ENCODE measurements at regions not wholly inside any gene's neighbourhood (a gene's known extent, or its start where the extent isn't known, plus 50 kb on each side); places are given as distances from the start of the nearest gene placed in this dataset.

GRCh38 chr4:41346306-41347061 lies 89.8 kb downstream of the UCHL1 start:
- intact Hi-C loops (cut with micrococcal nuclease) = no loop called here

GRCh38 chr4:41349021-41349420 lies 92.3 kb downstream of the UCHL1 start:
- ChIA-PET POLR2A (no interaction called here), CTCF (no interaction called here)
- TF ChIP-seq EZH2 (IDR thresholded peaks at IDR 0.05; ENCODE audit: borderline replicate concordance, insufficient read depth, low read depth, low read length, poor library complexity, severe bottlenecking) = no peak
- TF ChIP-seq CTCF (IDR thresholded peaks at IDR 0.05) = no peak
- no peak for ATAC-seq (ENCODE audit: low read depth)
- H3K27ac Mint-ChIP-seq = no peak overlapping the region
- H3K4me2 ChIP-seq (replicated peaks; ENCODE audit: low read depth, low read length, poor library complexity, severe bottlenecking) = no peak overlapping the region
- intact Hi-C loops (cut with micrococcal nuclease) = no loop called here
- no peak overlapping the region for H3K4me3 Mint-ChIP-seq
- no peak overlapping the region for H3K9ac ChIP-seq (ENCODE audit: low read length)
- no peaks in the 10 kb centered on the region for H3K79me2 ChIP-seq (ENCODE audit: control insufficient read depth, insufficient read depth, low read length)
- no peak for DNase-seq
- H3K9me3 ChIP-seq (ENCODE audit: control extremely low read depth in 1 of 3, control insufficient read depth in 2 of 3, insufficient read depth in 1 of 3, low read length in 2 of 3) = no peaks in the 10 kb centered on the region
- no peak overlapping the region for H3K4me3 ChIP-seq (ENCODE audit: control extremely low read depth in 1 of 5, extremely low read depth in 1 of 5, insufficient read depth in 1 of 5, low read depth in 2 of 5, low read length in 4 of 5)
- no peaks in the 10 kb centered on the region for H3K4me1 Mint-ChIP-seq
- no peaks in the 10 kb centered on the region for H3K36me3 ChIP-seq (replicated peaks in 1 of 2; ENCODE audit: control extremely low read depth in 1 of 2, control insufficient read depth in 1 of 2, extremely low read depth in 1 of 2, insufficient read depth in 2 of 2, low read length in 1 of 2)
- H2AFZ ChIP-seq (ENCODE audit: insufficient read depth, low read depth, low read length, poor library complexity, severe bottlenecking) = no peak overlapping the region
- H3K4me1 ChIP-seq (ENCODE audit: control insufficient read depth in 2 of 2, insufficient read depth in 2 of 2, low read length in 2 of 2) = no peaks in the 10 kb centered on the region
- H3K9me3 Mint-ChIP-seq (ENCODE audit: insufficient read depth) = no peaks in the 10 kb centered on the region
- H3K27ac ChIP-seq (ENCODE audit: low read length in 2 of 2) = no peak overlapping the region
- H4K20me1 ChIP-seq (ENCODE audit: control insufficient read depth, insufficient read depth, low read length, poor library complexity, severe bottlenecking) = no peaks in the 10 kb centered on the region
- H3K27me3 ChIP-seq (replicated peaks in 1 of 4; ENCODE audit: control extremely low read depth in 1 of 4, control insufficient read depth in 3 of 4, insufficient read depth in 4 of 4, low read length in 3 of 4) = no peaks in the 10 kb centered on the region
- peaks cover 13% of the 10 kb centered on the region for H3K27me3 Mint-ChIP-seq

More at GRCh38 chr4:41346306-41347061, 89.8 kb downstream of the UCHL1 start:
- no peaks in the 10 kb centered on the region for H3K27me3 ChIP-seq (replicated peaks in 1 of 4; ENCODE audit: control extremely low read depth in 1 of 4, control insufficient read depth in 3 of 4, insufficient read depth in 4 of 4, low read length in 3 of 4)
- no peaks in the 10 kb centered on the region for H3K79me2 ChIP-seq (ENCODE audit: control insufficient read depth, insufficient read depth, low read length)
- Mint-ChIP-seq H3K27me3 (peaks cover 9% of the 10 kb centered on the region), H3K4me1 (no peaks in the 10 kb centered on the region), H3K27ac (no peak overlapping the region), H3K9me3 (ENCODE audit: insufficient read depth) (no peaks in the 10 kb centered on the region), H3K4me3 (no peak overlapping the region)
- no peak overlapping the region for H3K27ac ChIP-seq (ENCODE audit: low read length in 2 of 2)
- DNase-seq (no peak), ATAC-seq (ENCODE audit: low read depth) (no peak)
- TF ChIP-seq CTCF (IDR thresholded peaks at IDR 0.05) = no peak
- TF ChIP-seq EZH2 (IDR thresholded peaks at IDR 0.05; ENCODE audit: borderline replicate concordance, insufficient read depth, low read depth, low read length, poor library complexity, severe bottlenecking) = no peak
- 67% methylated on average over 2 of the region's 3 CpGs for WGBS (ENCODE audit: insufficient coverage)
- ChIA-PET POLR2A (no interaction called here), CTCF (no interaction called here)
- H3K9me3 ChIP-seq (ENCODE audit: control extremely low read depth in 1 of 3, control insufficient read depth in 2 of 3, insufficient read depth in 1 of 3, low read length in 2 of 3) = no peaks in the 10 kb centered on the region
- H3K4me2 ChIP-seq (replicated peaks; ENCODE audit: low read depth, low read length, poor library complexity, severe bottlenecking) = no peak overlapping the region
- no peak overlapping the region for H2AFZ ChIP-seq (ENCODE audit: insufficient read depth, low read depth, low read length, poor library complexity, severe bottlenecking)
- H3K9ac ChIP-seq (ENCODE audit: low read length) = no peak overlapping the region
- H3K4me1 ChIP-seq (ENCODE audit: control insufficient read depth in 2 of 2, insufficient read depth in 2 of 2, low read length in 2 of 2) = no peaks in the 10 kb centered on the region
- H4K20me1 ChIP-seq (ENCODE audit: control insufficient read depth, insufficient read depth, low read length, poor library complexity, severe bottlenecking) = no peaks in the 10 kb centered on the region
- H3K4me3 ChIP-seq (ENCODE audit: control extremely low read depth in 1 of 5, extremely low read depth in 1 of 5, insufficient read depth in 1 of 5, low read depth in 2 of 5, low read length in 4 of 5) = no peak overlapping the region
- no peaks in the 10 kb centered on the region for H3K36me3 ChIP-seq (replicated peaks in 1 of 2; ENCODE audit: control extremely low read depth in 1 of 2, control insufficient read depth in 1 of 2, extremely low read depth in 1 of 2, insufficient read depth in 2 of 2, low read length in 1 of 2)

All from B cell (primary cell).